HepG2 (cell line): ENCODE measurements at regions not wholly inside any gene's neighbourhood (a gene's known extent, or its start where the extent isn't known, plus 50 kb on each side); places are given as distances from the start of the nearest gene placed in this dataset.

Experiments
- ATAC-seq: fragments of 200-7000 bp; cut with Tn5 transposase; 3 replicates; pipeline ENCODE4 v1.9.1; 2020; ENCODE audit warnings: mild to moderate bottlenecking, moderate library complexity
- BruUV-seq: library from RNA; stranded (reverse); fragments of 400-500 nt; replicated peaks from 2 replicates; lab custom pipeline; 2021; lab: Mats Ljungman, UMichigan
- CTCF ChIA-PET: fragments of 300-600 bp; formaldehyde crosslinking; extraction: SDS; loops from one replicate; lab custom pipeline; 2021; ENCODE audit warnings: low total read pairs, inconsistent platforms, low intra/inter-chr PET ratio; lab: Yijun Ruan, JAX
- POLR2A ChIA-PET: fragments of 350-600 bp; sonication (Branson Sonifier 250); formaldehyde crosslinking; loops from one replicate; lab custom pipeline; 2020; ENCODE audit warnings: antibody characterized with exemption, inconsistent platforms; lab: Yijun Ruan, JAX
- DNase-seq: peaks from one replicate; pipeline ENCODE4 v3.0.0-alpha.2; 2015; ENCODE audit warnings: low spot score
- FAIRE-seq: peaks from 3 replicates; lab custom pipeline; 2011; peaks lifted over from hg19 to GRCh38; lab: Jason Lieb, UNC
- H2AFZ ChIP-seq: one replicate; pipeline ENCODE4 v1.6.1; 2011; ENCODE audit warnings: low read length, inconsistent platforms
- H3K27ac ChIP-seq: fragments of 300-600 bp; 3 replicates; pipeline ENCODE4 v1.8.0; 2011; ENCODE audit warnings: mixed run types, mild to moderate bottlenecking, mixed read lengths, low read length, inconsistent platforms; ENCODE audit not compliant: insufficient read depth; ENCODE audit errors: extremely low read length
- H3K27me3 ChIP-seq, 2 experiments: fragments of 200-600 bp in 1 of 2; 2 replicates in 1 of 2; 3 replicates in 1 of 2; pipeline versions ENCODE4 v1.6.0 to v1.8.0; 2011; ENCODE audit warnings: low read length in 2 of 2, mild to moderate bottlenecking in 2 of 2, moderate library complexity in 2 of 2, inconsistent platforms in 1 of 2; ENCODE audit not compliant: insufficient read depth in 2 of 2, control insufficient read depth in 1 of 2
- H3K36me3 ChIP-seq, 2 experiments: fragments of 200-600 bp in 1 of 2; replicated peaks in 1 of 2; 2 replicates in 1 of 2; 3 replicates in 1 of 2; pipeline versions ENCODE4 v1.5.1 to v1.8.0; 2011; ENCODE audit warnings: low read length in 2 of 2, inconsistent platforms in 1 of 2; ENCODE audit not compliant: insufficient read depth in 2 of 2, control insufficient read depth in 1 of 2
- H3K4me1 ChIP-seq: 2 replicates; pipeline ENCODE4 v1.5.1; 2012; ENCODE audit warnings: low read length, inconsistent platforms; ENCODE audit not compliant: insufficient read depth
- H3K4me2 ChIP-seq: 2 replicates; pipeline ENCODE4 v1.6.0; 2011; ENCODE audit warnings: low read depth, low read length, inconsistent platforms
- H3K4me3 ChIP-seq, 3 experiments: fragments of 200-600 bp in 1 of 3; sonication (generic), shearing (Covaris generic) in 1 of 3; replicated peaks in 1 of 3; 2 replicates each; pipeline ENCODE4 v1.5.1; 2011 to 2016; ENCODE audit warnings: low read length in 3 of 3, inconsistent platforms in 2 of 3, low read depth in 2 of 3, mild to moderate bottlenecking in 2 of 3, control low read depth in 1 of 3, mixed read lengths in 1 of 3; ENCODE audit not compliant: insufficient read depth in 1 of 3
- H3K79me2 ChIP-seq: one replicate; pipeline ENCODE4 v1.6.1; 2011; ENCODE audit warnings: low read length, inconsistent platforms; ENCODE audit not compliant: insufficient read depth
- H3K9ac ChIP-seq: 2 replicates; pipeline ENCODE4 v1.6.0; 2011; ENCODE audit warnings: mild to moderate bottlenecking, low read depth, low read length, inconsistent platforms; ENCODE audit not compliant: insufficient read depth
- H3K9me3 ChIP-seq: 2 replicates; pipeline ENCODE4 v1.5.1; 2012; ENCODE audit warnings: mild to moderate bottlenecking, low read length
- H4K20me1 ChIP-seq: 2 replicates; pipeline ENCODE4 v1.6.0; 2011; ENCODE audit warnings: inconsistent platforms, mild to moderate bottlenecking, low read length, moderate library complexity; ENCODE audit not compliant: insufficient read depth
- BHLHE40 ChIP-seq: IDR thresholded peaks from 2 replicates; pipeline ENCODE4 v1.6.1; 2011; ENCODE audit warnings: low read length, improper control_type of control experiment
- CENPX ChIP-seq: sonication (generic); formaldehyde crosslinking; IDR thresholded peaks from 2 replicates; pipeline ENCODE4 v1.9.0; 2021; ENCODE audit warnings: mild to moderate bottlenecking, missing genetic modification reagents, moderate library complexity
- DNMT1 ChIP-seq: sonication (generic); formaldehyde crosslinking; IDR thresholded peaks from 2 replicates; pipeline ENCODE4 v1.5.1; 2020; ENCODE audit warnings: mild to moderate bottlenecking, missing genetic modification reagents
- GTF2F1 ChIP-seq: fragments of 150-350 bp; IDR thresholded peaks from 2 replicates; pipeline ENCODE4 v1.6.1; 2014; ENCODE audit warnings: low read length
- HOXA9 ChIP-seq: sonication (generic); formaldehyde crosslinking; IDR thresholded peaks from 2 replicates; pipeline ENCODE4 v1.8.1; 2022; ENCODE audit warnings: missing genetic modification reagents, mild to moderate bottlenecking, moderate library complexity, borderline replicate concordance
- SNAPC2 ChIP-seq: sonication (generic); formaldehyde crosslinking; IDR thresholded peaks from 2 replicates; pipeline ENCODE4 v1.8.1; 2022; ENCODE audit warnings: mild to moderate bottlenecking, missing genetic modification reagents
- ZBTB4 ChIP-seq: sonication (generic); formaldehyde crosslinking; IDR thresholded peaks from 2 replicates; pipeline ENCODE4 v1.4.0; 2020; ENCODE audit warnings: missing genetic modification reagents, mild to moderate bottlenecking, borderline replicate concordance
- ZNF747 ChIP-seq: sonication (generic); formaldehyde crosslinking; IDR thresholded peaks from 2 replicates; pipeline ENCODE4 v1.8.1; 2023; ENCODE audit warnings: missing genetic modification reagents, mild to moderate bottlenecking, borderline replicate concordance
- ZNF768 ChIP-seq: sonication (generic); formaldehyde crosslinking; IDR thresholded peaks from 2 replicates; pipeline ENCODE4 v1.4.0; 2020; ENCODE audit warnings: missing genetic modification reagents
- WGBS: methylation state at CpG from one replicate; pipeline ENCODE4 v1.1.6; 2017; ENCODE audit warnings: low lambda C conversion rate; 5-methylcytosine and 5-hydroxymethylcytosine counted together
- in situ Hi-C: cut with HindIII; loops from 2 replicates; pipeline ENCODE4 v1.10.0; 2017; ENCODE audit warnings: low pct_unique_long_range_greater_than_20kb; ENCODE audit not compliant: extremely low pct_ligation_motif_present
- intact Hi-C: fragments of 100-400 bp; cut with micrococcal nuclease; formaldehyde crosslinking; loops from one replicate; pipeline ENCODE4 v1.10.0; 2022; ENCODE audit not compliant: unreplicated experiment
- TF ChIP-seq, protein P1 (sequence below): sonication (generic); formaldehyde crosslinking; IDR thresholded peaks from 2 replicates; pipeline ENCODE4 v1.4.0; 2020; ENCODE audit warnings: missing genetic modification reagents

- BruUV-seq, result no TSS peak
- TF ChIP-seq DNMT1, result no peak
- peak; percentile 94 for TF ChIP-seq ZNF768 (CRISPR knock-in tag)
- TF ChIP-seq, all 625 proteins: peak for 1
- H4K20me1 ChIP-seq, result peaks cover 4% of the 10 kb centered on the region; the same call in 1 of the 2 replicates
- H3K4me3 ChIP-seq, result no peak overlapping the region
- no peak for ATAC-seq
- 55% methylated on average over 7 of the region's 9 CpGs for WGBS
- H3K79me2 ChIP-seq, result no peaks in the 10 kb centered on the region
- no peak for DNase-seq
- H3K4me2 ChIP-seq, result no peak overlapping the region
- no peak overlapping the region for H3K9ac ChIP-seq
- no peaks in the 10 kb centered on the region for H3K36me3 ChIP-seq
- no peaks in the 10 kb centered on the region for H3K9me3 ChIP-seq
- H3K4me1 ChIP-seq, result peaks cover 8% of the 10 kb centered on the region; the same call in 1 of the 2 replicates
- POLR2A ChIA-PET, result no interaction called here
- intact Hi-C loops (no loop called here), in situ Hi-C loops (loop anchor here (10.0 kb wide), 1 partner anchor 229 kb away; no protein-coding TSS in a partner anchor)
- H3K27me3 ChIP-seq, result peaks cover 0 to 17% of the 10 kb centered on the region in 2 experiments; a peak in 3 of 5 replicates
- H3K27ac ChIP-seq, result no peak overlapping the region
- H2AFZ ChIP-seq, result no peak overlapping the region
- FAIRE-seq, result no peak
- CTCF ChIA-PET, result interaction anchor here (1.7 kb wide), 1 partner anchor 442 kb away, joined by 5 read pairs; no protein-coding TSS in a partner anchor
Observed at GRCh38 chr16:86075839-86076440, 177.0 kb downstream of the IRF8 start.

DNA sequence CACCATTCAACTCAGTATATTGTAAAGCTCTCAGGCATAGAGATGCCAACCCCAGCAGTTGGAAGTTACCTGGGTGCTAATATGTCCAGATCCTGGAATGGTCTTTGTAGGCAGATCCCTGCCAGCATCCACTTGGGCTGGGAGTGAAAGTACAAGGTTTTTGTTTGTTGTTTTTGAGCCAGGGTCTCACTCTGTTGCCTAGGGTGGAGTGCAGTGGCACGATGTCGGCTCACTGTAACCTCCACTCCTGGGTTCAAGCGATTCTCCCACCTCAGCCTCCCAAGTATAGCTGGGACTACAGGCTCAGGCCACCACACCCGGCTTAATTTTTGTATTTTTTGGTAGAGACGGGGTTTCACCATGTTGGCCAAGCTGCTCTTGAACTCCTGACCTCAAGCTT is 177.6 kb downstream of the IRF8 start:
- in situ Hi-C loops, result loop anchor here (10.0 kb wide), 1 partner anchor 228 kb away; no protein-coding TSS in a partner anchor
- no peak for TF ChIP-seq ZBTB4
- no peak for TF ChIP-seq BHLHE40
- no peak for TF ChIP-seq CENPX (CRISPR knock-in tag)
- TF ChIP-seq ZNF747 (CRISPR knock-in tag), result no peak
- TF ChIP-seq GTF2F1, result no peak
- no peak for TF ChIP-seq HOXA9 (CRISPR knock-in tag)
- TF ChIP-seq SNAPC2, result no peak
- TF ChIP-seq, protein P1, sequence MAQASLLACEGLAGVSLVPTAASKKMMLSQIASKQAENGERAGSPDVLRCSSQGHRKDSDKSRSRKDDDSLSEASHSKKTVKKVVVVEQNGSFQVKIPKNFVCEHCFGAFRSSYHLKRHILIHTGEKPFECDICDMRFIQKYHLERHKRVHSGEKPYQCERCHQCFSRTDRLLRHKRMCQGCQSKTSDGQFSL (CRISPR knock-in tag), result no peak

More for the DNA sequence above, 177.6 kb downstream of the IRF8 start:
- H4K20me1 ChIP-seq, result peaks cover 4% of the 10 kb centered on the region; the same call in 1 of the 2 replicates
- no peak overlapping the region for H2AFZ ChIP-seq
- DNase-seq (no peak), ATAC-seq (no peak), FAIRE-seq (no peak)
- intact Hi-C loops, result no loop called here
- H3K27ac ChIP-seq, result no peak overlapping the region
- H3K9me3 ChIP-seq, result no peaks in the 10 kb centered on the region
- H3K4me1 ChIP-seq, result peaks cover 8% of the 10 kb centered on the region; the same call in 1 of the 2 replicates
- H3K36me3 ChIP-seq, result no peaks in the 10 kb centered on the region
- ChIA-PET CTCF (no interaction called here), POLR2A (no interaction called here)
- 58% methylated on average over 5 of the region's 5 CpGs for WGBS
- no peaks in the 10 kb centered on the region for H3K79me2 ChIP-seq
- no peak overlapping the region for H3K9ac ChIP-seq
- no peak overlapping the region for H3K4me3 ChIP-seq
- H3K27me3 ChIP-seq, result peaks cover 0 to 11% of the 10 kb centered on the region in 2 experiments; a peak in 3 of 5 replicates
- no TSS peak for BruUV-seq
- no peak overlapping the region for H3K4me2 ChIP-seq
